GM19372 (cell line): ENCODE measurements at regions not wholly inside any gene's neighbourhood (a gene's known extent, or its start where the extent isn't known, plus 50 kb on each side); places are given as distances from the start of the nearest gene placed in this dataset.
"Not testable (repeated sequence)": the region's sequence is repeated elsewhere in the genome, so short reads cannot be mapped to it uniquely, and the experiment has no call there.

Experiments
- ATAC-seq: cut with Tn5 transposase; IDR thresholded peaks from one replicate; pipeline ENCODE4 v1.9.1; 2021; ENCODE audit warnings: mild to moderate bottlenecking, low read depth, moderate library complexity; ENCODE audit not compliant: unreplicated experiment

GRCh38 chr14:22131749-22132476, 457.1 kb downstream of the DAD1 start:
- no peak for ATAC-seq

- no peak for ATAC-seq
Observed at GRCh38 chr14:22124073-22124613, 450.5 kb upstream of the OR4E1 start.

- ATAC-seq, result no peak
Observed at GRCh38 chr14:22122829-22123560, 449.4 kb upstream of the OR4E1 start.

- no peak for ATAC-seq
Observed at GRCh38 chr14:22122227-22122818, 448.7 kb upstream of the OR4E1 start.

- ATAC-seq, result no peak
Observed at GRCh38 chr14:22118899-22119477, 445.4 kb upstream of the OR4E1 start.

- ATAC-seq, result no peak
Observed at GRCh38 chr14:22113401-22113800, 439.8 kb upstream of the OR4E1 start.

GRCh38 chr14:22112004-22112403, 438.4 kb upstream of the OR4E1 start:
- no peak for ATAC-seq

GRCh38 chr14:22107753-22108152, 434.1 kb upstream of the OR4E1 start:
- no peak for ATAC-seq

- no peak for ATAC-seq
Observed at GRCh38 chr14:22106700-22107697, 433.4 kb upstream of the OR4E1 start.

GRCh38 chr14:22105624-22106006, 432.0 kb upstream of the OR4E1 start:
- ATAC-seq, result no peak

GRCh38 chr14:22105006-22105623, 431.5 kb upstream of the OR4E1 start:
- no peak for ATAC-seq

GRCh38 chr14:22100764-22101120, 427.1 kb upstream of the OR4E1 start:
- ATAC-seq, result not testable (repeated sequence)

- peak; percentile 70 for ATAC-seq
Observed at GRCh38 chr14:22099942-22100763, 426.5 kb upstream of the OR4E1 start.

- ATAC-seq, result no peak
Observed at GRCh38 chr14:22098435-22098834, 424.8 kb upstream of the OR4E1 start.

GRCh38 chr14:22097586-22098292, 424.1 kb upstream of the OR4E1 start:
- no peak for ATAC-seq

GRCh38 chr14:22097072-22097471, 423.5 kb upstream of the OR4E1 start:
- ATAC-seq, result no peak

- no peak for ATAC-seq
Observed at GRCh38 chr14:22096514-22096895, 422.9 kb upstream of the OR4E1 start.

GRCh38 chr14:22095860-22096513, 422.4 kb upstream of the OR4E1 start:
- ATAC-seq, result no peak
